ENCODE measurements at regions not wholly inside any gene's neighbourhood (a gene's known extent, or its start where the extent isn't known, plus 50 kb on each side); places are given as distances from the start of the nearest gene placed in this dataset.

DNA sequence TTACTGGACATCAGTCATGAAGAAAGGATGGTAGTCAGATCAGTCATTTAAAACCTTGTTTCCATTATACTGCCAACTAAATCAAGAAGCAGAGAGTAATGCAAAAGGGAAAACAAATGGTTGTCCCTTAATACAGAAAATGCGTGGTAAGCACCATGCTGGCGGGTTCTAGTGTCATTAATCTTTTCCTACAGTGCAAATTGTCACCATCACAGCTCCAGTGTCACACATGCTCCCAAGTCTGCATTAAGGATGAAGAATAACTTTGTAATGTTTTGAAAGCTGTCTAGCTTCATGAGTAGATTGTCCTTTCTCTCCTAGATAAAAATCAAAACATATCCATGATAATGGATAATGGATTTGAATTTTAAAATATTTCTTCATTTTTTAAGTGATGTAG, 735.6 kb downstream of the EPHA7 start:
- intact Hi-C loops (cut with micrococcal nuclease; ENCODE audit: unreplicated experiment) (no loop called here), in situ Hi-C loops (cut with MboI) (no loop called here)
- Histone ChIP-seq H3K27me3 (replicated peaks in 1 of 2; ENCODE audit: control insufficient read depth in 2 of 2, insufficient read depth in 2 of 2, low read length in 1 of 2) (no peaks in the 10 kb centered on the region), H3K4me3 (no peak overlapping the region), H4K20me1 (ENCODE audit: control insufficient read depth, insufficient read depth) (no peaks in the 10 kb centered on the region), H2AFZ (ENCODE audit: control insufficient read depth, low read depth, low read length) (no peak overlapping the region), H3K36me3 (ENCODE audit: control insufficient read depth in 2 of 2, insufficient read depth in 2 of 2, low read length in 1 of 2) (no peaks in the 10 kb centered on the region), H3K79me2 (ENCODE audit: control insufficient read depth, insufficient read depth, low read length) (no peaks in the 10 kb centered on the region), H3K27ac (ENCODE audit: control insufficient read depth, insufficient read depth) (no peak overlapping the region), H3K4me2 (ENCODE audit: control insufficient read depth, insufficient read depth) (no peak overlapping the region), H3K9me3 (replicated peaks; ENCODE audit: control insufficient read depth, insufficient read depth, low read length) (no peaks in the 10 kb centered on the region), H3K9ac (ENCODE audit: control insufficient read depth, insufficient read depth, low read length) (no peak overlapping the region), H3K4me1 (ENCODE audit: control insufficient read depth, insufficient read depth, low read length) (no peaks in the 10 kb centered on the region)
- ChIA-PET RAD21 (ENCODE audit: unreplicated experiment) (no interaction called here), POLR2A (interaction anchor here (1.0 kb wide), 1 partner anchor 11 kb away, joined by 4 read pairs; no protein-coding TSS in a partner anchor), SMC1A (ENCODE audit: uncharacterized antibody, unreplicated experiment) (no interaction called here), CTCF (no interaction called here)
- no peak for FAIRE-seq
- TF ChIP-seq HDAC6 (IDR thresholded peaks at IDR 0.05; ENCODE audit: unreplicated experiment), result no peak
- no peak for TF ChIP-seq NR2C1 (IDR thresholded peaks at IDR 0.05)
- no peak for TF ChIP-seq RUNX3 (IDR thresholded peaks at IDR 0.05; ENCODE audit: low read length)
- TF ChIP-seq ESRRA (IDR thresholded peaks at IDR 0.05; ENCODE audit: low read length), result no peak
- TF ChIP-seq SPI1 (IDR thresholded peaks at IDR 0.05; ENCODE audit: borderline replicate concordance, insufficient read depth, low read depth, low read length), result no peak
- no peak for TF ChIP-seq SREBF1 (IDR thresholded peaks at IDR 0.05; ENCODE audit: low read length)
- no peak for TF ChIP-seq NBN (IDR thresholded peaks at IDR 0.05)
- TF ChIP-seq, protein P1, sequence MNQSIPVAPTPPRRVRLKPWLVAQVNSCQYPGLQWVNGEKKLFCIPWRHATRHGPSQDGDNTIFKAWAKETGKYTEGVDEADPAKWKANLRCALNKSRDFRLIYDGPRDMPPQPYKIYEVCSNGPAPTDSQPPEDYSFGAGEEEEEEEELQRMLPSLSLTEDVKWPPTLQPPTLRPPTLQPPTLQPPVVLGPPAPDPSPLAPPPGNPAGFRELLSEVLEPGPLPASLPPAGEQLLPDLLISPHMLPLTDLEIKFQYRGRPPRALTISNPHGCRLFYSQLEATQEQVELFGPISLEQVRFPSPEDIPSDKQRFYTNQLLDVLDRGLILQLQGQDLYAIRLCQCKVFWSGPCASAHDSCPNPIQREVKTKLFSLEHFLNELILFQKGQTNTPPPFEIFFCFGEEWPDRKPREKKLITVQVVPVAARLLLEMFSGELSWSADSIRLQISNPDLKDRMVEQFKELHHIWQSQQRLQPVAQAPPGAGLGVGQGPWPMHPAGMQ (IDR thresholded peaks at IDR 0.05; ENCODE audit: borderline replicate concordance), result no peak
- TF ChIP-seq HDGF (IDR thresholded peaks at IDR 0.05), result no peak
- TF ChIP-seq PAX5 (IDR thresholded peaks at IDR 0.05; ENCODE audit: borderline replicate concordance, low read depth, low read length), result no peak
- no peak for TF ChIP-seq MTA2 (IDR thresholded peaks at IDR 0.05; ENCODE audit: low read depth)
- TF ChIP-seq ZBED1 (IDR thresholded peaks at IDR 0.05; ENCODE audit: borderline replicate concordance), result no peak
- TF ChIP-seq CHD1 (IDR thresholded peaks at IDR 0.05; ENCODE audit: low read depth, low read length), result no peak
- TF ChIP-seq POU2F2 (IDR thresholded peaks at IDR 0.05; ENCODE audit: borderline replicate concordance, low read depth, low read length), result no peak
- WGBS (ENCODE audit: insufficient coverage, insufficient replicate concordance, low lambda C conversion rate, missing lambda C conversion rate), result 39% methylated on average over 2 of the region's 2 CpGs
- no peak for DNase-seq (ENCODE audit: low read depth, low spot score)
- ATAC-seq, result no peak
- no TSS peak for BruUV-seq (replicated peaks)

All from GM12878 (cell line).